Coronary artery (tissue), 2 donors: ENCODE measurements at regions not wholly inside any gene's neighbourhood (a gene's known extent, or its start where the extent isn't known, plus 50 kb on each side); places are given as distances from the start of the nearest gene placed in this dataset.

ENCODE experiments used
- DNase-seq: peaks from one replicate; pipeline ENCODE4 v3.0.0-alpha.2; 2017; ENCODE audit warnings: low spot score
- H3K27ac ChIP-seq, 2 donors: fragments of 200-600 bp; sonication (generic); one replicate each; pipeline ENCODE4 v1.5.1; 2016 to 2019
- H3K4me3 ChIP-seq: fragments of 200-600 bp; sonication (generic); 2 replicates; pipeline ENCODE4 v1.5.1; 2016; ENCODE audit warnings: mild to moderate bottlenecking, moderate library complexity
- CTCF ChIP-seq: fragments of 200-600 bp; sonication (generic); IDR thresholded peaks from one replicate; pipeline ENCODE4 v1.5.1; 2019; ENCODE audit warnings: antibody characterized with exemption

GRCh38 chr12:114194956-114195355 lies 211.0 kb downstream of the TBX5 start:
- no peak for TF ChIP-seq CTCF
- no peak for DNase-seq
- no peak overlapping the region for H3K27ac ChIP-seq
- no peak overlapping the region for H3K4me3 ChIP-seq

- Histone ChIP-seq H3K27ac (no peak overlapping the region), H3K4me3 (no peak overlapping the region)
- TF ChIP-seq CTCF = no peak
- DNase-seq = no peak
Measured at GRCh38 chr12:114194066-114194465, 211.9 kb downstream of the TBX5 start.

- DNase-seq = no peak
- Histone ChIP-seq H3K4me3 (no peak overlapping the region), H3K27ac (no peak overlapping the region)
- TF ChIP-seq CTCF = no peak
Measured at GRCh38 chr12:114193474-114193873, 212.5 kb downstream of the TBX5 start.

GRCh38 chr12:114192549-114192948 lies 213.4 kb downstream of the TBX5 start:
- Histone ChIP-seq H3K4me3 (no peak overlapping the region), H3K27ac (no peak overlapping the region)
- TF ChIP-seq CTCF = no peak
- no peak for DNase-seq

- no peak for TF ChIP-seq CTCF
- no peak overlapping the region for H3K27ac ChIP-seq
- no peak for DNase-seq
- no peak overlapping the region for H3K4me3 ChIP-seq
Measured at GRCh38 chr12:114192013-114192412, 213.9 kb downstream of the TBX5 start.

GRCh38 chr12:114191581-114191980 lies 214.4 kb downstream of the TBX5 start:
- no peak overlapping the region for H3K27ac ChIP-seq
- no peak for DNase-seq
- TF ChIP-seq CTCF = no peak
- H3K4me3 ChIP-seq = no peak overlapping the region

DNA sequence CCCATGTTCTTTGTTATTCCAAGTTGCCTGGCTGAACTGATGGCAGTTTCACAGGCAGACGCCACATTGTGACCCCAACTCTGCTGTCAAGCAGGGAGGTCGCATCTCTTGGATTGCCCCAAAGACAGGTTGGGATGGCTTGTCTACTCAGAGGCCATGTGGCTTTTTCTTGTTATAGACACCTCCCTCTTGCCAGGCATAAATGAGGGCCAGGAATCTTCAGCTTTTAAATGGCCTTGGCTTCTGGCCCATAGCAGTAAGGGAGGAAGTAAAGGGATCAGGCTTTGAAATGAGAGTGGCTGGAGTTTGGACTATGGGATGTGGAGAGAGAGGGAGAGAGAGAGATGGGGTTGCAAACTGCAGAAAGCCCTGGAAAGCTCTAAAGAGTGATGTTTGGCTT lies 215.0 kb downstream of the TBX5 start:
- H3K27ac ChIP-seq = no peak overlapping the region
- no peak overlapping the region for H3K4me3 ChIP-seq
- DNase-seq = no peak
- TF ChIP-seq CTCF = no peak
